GM12878 (cell line): ENCODE measurements at regions not wholly inside any gene's neighbourhood (a gene's known extent, or its start where the extent isn't known, plus 50 kb on each side); places are given as distances from the start of the nearest gene placed in this dataset.

Source experiments
- ASH2L ChIP-seq: fragments of 300-600, 200-600 bp; sonication (generic); IDR thresholded peaks from 2 replicates; pipeline ENCODE4 v1.6.1; 2017; ENCODE audit warnings: low read depth, mild to moderate bottlenecking, borderline replicate concordance
- BACH1 ChIP-seq: fragments of 450-650 bp; IDR thresholded peaks from 2 replicates; pipeline ENCODE4 v1.6.1; 2017; ENCODE audit warnings: mild to moderate bottlenecking, borderline replicate concordance
- CUX1 ChIP-seq: IDR thresholded peaks from 2 replicates; pipeline ENCODE4 v1.6.1; 2012; ENCODE audit warnings: improper control_type of control experiment, low read depth, low read length; ENCODE audit not compliant: insufficient replicate concordance
- E2F4 ChIP-seq: IDR thresholded peaks from 2 replicates; pipeline ENCODE4 v1.6.1; 2012; ENCODE audit warnings: low read depth, low read length, improper control_type of control experiment
- EED ChIP-seq: sonication (generic); IDR thresholded peaks from 2 replicates; pipeline ENCODE4 v1.6.1; 2016; ENCODE audit warnings: antibody characterized with exemption, low read depth
- KAT2A ChIP-seq: conservative IDR thresholded peaks from 2 replicates; pipeline ENCODE4 v1.6.1; 2011; ENCODE audit warnings: low read depth, low read length; ENCODE audit not compliant: control insufficient read depth
- MEF2A ChIP-seq: IDR thresholded peaks from 2 replicates; pipeline ENCODE4 v1.6.1; 2011; ENCODE audit warnings: low read depth, mild to moderate bottlenecking, low read length, moderate library complexity; ENCODE audit not compliant: insufficient read depth
- MEF2B ChIP-seq: fragments of 450-650 bp; IDR thresholded peaks from 2 replicates; pipeline ENCODE4 v1.6.1; 2018; ENCODE audit warnings: mild to moderate bottlenecking, moderate library complexity; ENCODE audit not compliant: partially characterized antibody, poor library complexity, severe bottlenecking
- MLLT1 ChIP-seq: fragments of 450-650 bp; IDR thresholded peaks from 2 replicates; pipeline ENCODE4 v1.6.1; 2016; ENCODE audit warnings: mild to moderate bottlenecking
- NFYB ChIP-seq: IDR thresholded peaks from 2 replicates; pipeline ENCODE4 v1.6.1; 2011; ENCODE audit warnings: low read depth, mild to moderate bottlenecking, low read length, improper control_type of control experiment, moderate library complexity; ENCODE audit not compliant: insufficient read depth
- POLR2A ChIP-seq: IDR thresholded peaks from 2 replicates; pipeline ENCODE4 v1.6.1; 2011; ENCODE audit warnings: low read depth, mild to moderate bottlenecking, low read length
- RAD51 ChIP-seq: fragments of 450-650 bp; IDR thresholded peaks from 2 replicates; pipeline ENCODE4 v1.6.1; 2016; ENCODE audit warnings: moderate library complexity, mild to moderate bottlenecking, inconsistent platforms
- TBL1XR1 ChIP-seq: IDR thresholded peaks from 2 replicates; pipeline ENCODE4 v1.6.1; 2012; ENCODE audit warnings: low read depth, low read length, improper control_type of control experiment
- YBX1 ChIP-seq: fragments of 450-650 bp; IDR thresholded peaks from 2 replicates; pipeline ENCODE4 v1.6.1; 2016; ENCODE audit warnings: antibody characterized with exemption
- ZBED1 ChIP-seq: IDR thresholded peaks from 2 replicates; pipeline ENCODE4 v1.6.1; 2016; ENCODE audit warnings: borderline replicate concordance
- ZNF24 ChIP-seq: fragments of 450-650 bp; IDR thresholded peaks from 2 replicates; pipeline ENCODE4 v1.6.1; 2017; ENCODE audit warnings: antibody characterized with exemption, mild to moderate bottlenecking
- TF ChIP-seq, protein P1 (sequence below): fragments of 150-350 bp; IDR thresholded peaks from 2 replicates; pipeline ENCODE4 v1.6.1; 2016; ENCODE audit warnings: low read depth, low read length

GRCh38 chr12:75641031-75641780 is 129.8 kb upstream of the KRR1 start (continued):
- TF ChIP-seq E2F4 (no peak), MLLT1 (peak; percentile 72; the same call in 1 of the 2 replicates), CUX1 (no peak), KAT2A (no peak), MEF2B (peak; percentile 80), BACH1 (peak; percentile 85; the same call in 1 of the 2 replicates), MEF2A (0 out of 2 replicates have a peak, but pooled peaks have one; percentile 30), TBL1XR1 (peak; percentile 73; the same call in 1 of the 2 replicates), NFYB (no peak), ZBED1 (peak; percentile 77; the same call in 1 of the 2 replicates), EED (peak; percentile 82), ASH2L (no peak), POLR2A (no peak), RAD51 (no peak), YBX1 (no peak), ZNF24 (peak; percentile 58; the same call in 1 of the 2 replicates)
- TF ChIP-seq, protein P1, sequence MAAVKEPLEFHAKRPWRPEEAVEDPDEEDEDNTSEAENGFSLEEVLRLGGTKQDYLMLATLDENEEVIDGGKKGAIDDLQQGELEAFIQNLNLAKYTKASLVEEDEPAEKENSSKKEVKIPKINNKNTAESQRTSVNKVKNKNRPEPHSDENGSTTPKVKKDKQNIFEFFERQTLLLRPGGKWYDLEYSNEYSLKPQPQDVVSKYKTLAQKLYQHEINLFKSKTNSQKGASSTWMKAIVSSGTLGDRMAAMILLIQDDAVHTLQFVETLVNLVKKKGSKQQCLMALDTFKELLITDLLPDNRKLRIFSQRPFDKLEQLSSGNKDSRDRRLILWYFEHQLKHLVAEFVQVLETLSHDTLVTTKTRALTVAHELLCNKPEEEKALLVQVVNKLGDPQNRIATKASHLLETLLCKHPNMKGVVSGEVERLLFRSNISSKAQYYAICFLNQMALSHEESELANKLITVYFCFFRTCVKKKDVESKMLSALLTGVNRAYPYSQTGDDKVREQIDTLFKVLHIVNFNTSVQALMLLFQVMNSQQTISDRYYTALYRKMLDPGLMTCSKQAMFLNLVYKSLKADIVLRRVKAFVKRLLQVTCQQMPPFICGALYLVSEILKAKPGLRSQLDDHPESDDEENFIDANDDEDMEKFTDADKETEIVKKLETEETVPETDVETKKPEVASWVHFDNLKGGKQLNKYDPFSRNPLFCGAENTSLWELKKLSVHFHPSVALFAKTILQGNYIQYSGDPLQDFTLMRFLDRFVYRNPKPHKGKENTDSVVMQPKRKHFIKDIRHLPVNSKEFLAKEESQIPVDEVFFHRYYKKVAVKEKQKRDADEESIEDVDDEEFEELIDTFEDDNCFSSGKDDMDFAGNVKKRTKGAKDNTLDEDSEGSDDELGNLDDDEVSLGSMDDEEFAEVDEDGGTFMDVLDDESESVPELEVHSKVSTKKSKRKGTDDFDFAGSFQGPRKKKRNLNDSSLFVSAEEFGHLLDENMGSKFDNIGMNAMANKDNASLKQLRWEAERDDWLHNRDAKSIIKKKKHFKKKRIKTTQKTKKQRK, result no peak
